ENCODE measurements at regions not wholly inside any gene's neighbourhood (a gene's known extent, or its start where the extent isn't known, plus 50 kb on each side); places are given as distances from the start of the nearest gene placed in this dataset.

DNA sequence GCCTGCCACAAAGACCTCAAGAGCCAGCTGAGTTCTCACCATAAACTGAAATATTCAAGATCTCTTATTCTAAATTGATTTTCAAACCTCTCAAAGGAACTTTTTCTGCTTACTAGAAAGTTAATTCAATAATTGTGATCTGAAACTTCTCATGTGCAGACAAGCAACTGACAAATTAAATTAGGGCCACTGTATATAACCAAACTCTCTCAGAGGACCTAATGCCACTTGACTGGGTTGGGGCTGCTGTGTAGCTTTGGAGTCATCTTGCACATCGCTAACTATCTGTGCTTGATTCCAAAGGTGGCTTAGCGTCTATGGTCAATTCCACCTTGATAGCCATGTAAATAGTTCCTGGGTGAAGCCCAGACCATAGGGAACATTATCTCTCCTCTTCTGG lies 345.2 kb downstream of the GPR37 start:
- TF ChIP-seq, protein P1, sequence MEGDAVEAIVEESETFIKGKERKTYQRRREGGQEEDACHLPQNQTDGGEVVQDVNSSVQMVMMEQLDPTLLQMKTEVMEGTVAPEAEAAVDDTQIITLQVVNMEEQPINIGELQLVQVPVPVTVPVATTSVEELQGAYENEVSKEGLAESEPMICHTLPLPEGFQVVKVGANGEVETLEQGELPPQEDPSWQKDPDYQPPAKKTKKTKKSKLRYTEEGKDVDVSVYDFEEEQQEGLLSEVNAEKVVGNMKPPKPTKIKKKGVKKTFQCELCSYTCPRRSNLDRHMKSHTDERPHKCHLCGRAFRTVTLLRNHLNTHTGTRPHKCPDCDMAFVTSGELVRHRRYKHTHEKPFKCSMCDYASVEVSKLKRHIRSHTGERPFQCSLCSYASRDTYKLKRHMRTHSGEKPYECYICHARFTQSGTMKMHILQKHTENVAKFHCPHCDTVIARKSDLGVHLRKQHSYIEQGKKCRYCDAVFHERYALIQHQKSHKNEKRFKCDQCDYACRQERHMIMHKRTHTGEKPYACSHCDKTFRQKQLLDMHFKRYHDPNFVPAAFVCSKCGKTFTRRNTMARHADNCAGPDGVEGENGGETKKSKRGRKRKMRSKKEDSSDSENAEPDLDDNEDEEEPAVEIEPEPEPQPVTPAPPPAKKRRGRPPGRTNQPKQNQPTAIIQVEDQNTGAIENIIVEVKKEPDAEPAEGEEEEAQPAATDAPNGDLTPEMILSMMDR (IDR thresholded peaks at IDR 0.05; ENCODE audit: unreplicated experiment) = no peak
- BruUV-seq (replicated peaks) = no TSS peak
- ChIA-PET CTCF (interaction anchor here (0.6 kb wide), 1 partner anchor 365 kb away, joined by 3 read pairs; no protein-coding TSS in a partner anchor), POLR2A (no interaction called here)
- Mint-ChIP-seq H3K36me3 (ENCODE audit: insufficient read depth, unreplicated experiment) (no peaks in the 10 kb centered on the region), H3K4me1 (ENCODE audit: insufficient read depth, unreplicated experiment) (no peaks in the 10 kb centered on the region), H3K27me3 (ENCODE audit: insufficient read depth, unreplicated experiment) (no peaks in the 10 kb centered on the region), H3K9me3 (ENCODE audit: unreplicated experiment) (no peaks in the 10 kb centered on the region), H3K4me3 (ENCODE audit: unreplicated experiment) (no peak overlapping the region), H3K27ac (ENCODE audit: low read depth, unreplicated experiment) (no peak overlapping the region)
- intact Hi-C loops (cut with micrococcal nuclease) = no loop called here
- DNase-seq (ENCODE audit: unreplicated experiment) = no peak

- intact Hi-C loops (cut with micrococcal nuclease) = no loop called here
- Mint-ChIP-seq H3K27ac (ENCODE audit: low read depth, unreplicated experiment) (no peak overlapping the region), H3K4me1 (ENCODE audit: insufficient read depth, unreplicated experiment) (no peaks in the 10 kb centered on the region), H3K27me3 (ENCODE audit: insufficient read depth, unreplicated experiment) (no peaks in the 10 kb centered on the region), H3K4me3 (ENCODE audit: unreplicated experiment) (no peak overlapping the region), H3K36me3 (ENCODE audit: insufficient read depth, unreplicated experiment) (no peaks in the 10 kb centered on the region), H3K9me3 (ENCODE audit: unreplicated experiment) (no peaks in the 10 kb centered on the region)
- DNase-seq (ENCODE audit: unreplicated experiment) = no peak
- CTCF ChIA-PET = no interaction called here
- TF ChIP-seq, protein P1 (IDR thresholded peaks at IDR 0.05; ENCODE audit: unreplicated experiment) = no peak
- POLR2A ChIA-PET = no interaction called here
- no TSS peak for BruUV-seq (replicated peaks)
These were observed 352.6 kb downstream of the GPR37 start for GRCh38 chr7:124413029-124413428.

DNA sequence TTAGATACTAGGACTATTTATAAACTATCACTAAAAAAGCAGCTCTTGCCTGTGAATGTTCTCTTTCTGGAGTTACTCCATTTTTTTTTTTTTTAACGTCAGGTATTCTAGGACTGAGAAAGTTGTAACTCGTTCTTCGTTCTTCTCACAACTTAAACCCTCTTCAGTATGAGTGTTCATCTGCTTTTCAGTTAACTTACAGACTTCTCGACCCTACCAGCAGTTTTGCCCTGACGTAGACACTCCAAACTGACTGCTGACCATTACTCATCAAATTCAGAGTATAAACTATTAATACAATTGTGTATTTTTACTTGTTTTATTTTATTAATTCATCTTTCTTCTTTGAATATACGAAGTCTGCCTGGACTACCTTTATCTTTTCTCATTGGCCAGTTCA lies 353.1 kb downstream of the GPR37 start:
- no peak overlapping the region for H3K4me3 Mint-ChIP-seq (ENCODE audit: unreplicated experiment)
- TF ChIP-seq, protein P1 (IDR thresholded peaks at IDR 0.05; ENCODE audit: unreplicated experiment) = no peak
- no TSS peak for BruUV-seq (replicated peaks)
- H3K36me3 Mint-ChIP-seq (ENCODE audit: insufficient read depth, unreplicated experiment) = no peaks in the 10 kb centered on the region
- H3K27ac Mint-ChIP-seq (ENCODE audit: low read depth, unreplicated experiment) = no peak overlapping the region
- CTCF ChIA-PET = no interaction called here
- H3K4me1 Mint-ChIP-seq (ENCODE audit: insufficient read depth, unreplicated experiment) = no peaks in the 10 kb centered on the region
- POLR2A ChIA-PET = no interaction called here
- H3K9me3 Mint-ChIP-seq (ENCODE audit: unreplicated experiment) = no peaks in the 10 kb centered on the region
- intact Hi-C loops (cut with micrococcal nuclease) = no loop called here
- H3K27me3 Mint-ChIP-seq (ENCODE audit: insufficient read depth, unreplicated experiment) = no peaks in the 10 kb centered on the region
- DNase-seq (ENCODE audit: unreplicated experiment) = no peak

DNA sequence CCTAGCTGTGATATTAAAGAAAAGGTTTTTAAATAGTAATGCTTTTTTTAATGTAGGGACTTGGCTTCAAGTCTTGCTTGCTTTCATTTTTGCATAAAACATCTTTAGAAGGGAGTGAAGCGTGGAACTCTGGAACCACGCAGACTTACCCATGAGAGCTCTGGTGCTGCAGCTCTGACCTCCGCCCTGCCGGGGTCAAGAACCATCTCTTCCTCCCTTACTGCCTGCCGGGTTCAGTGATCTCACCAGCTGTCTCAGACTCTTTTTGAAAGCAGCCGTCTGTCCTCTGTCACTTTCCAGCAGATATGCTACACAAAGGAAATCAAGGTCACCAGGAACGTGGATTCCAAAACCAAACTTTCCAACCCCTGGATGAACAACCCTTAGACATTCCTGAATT lies 353.8 kb downstream of the GPR37 start:
- H3K4me1 Mint-ChIP-seq (ENCODE audit: insufficient read depth, unreplicated experiment) = peaks cover 5% of the 10 kb centered on the region
- intact Hi-C loops (cut with micrococcal nuclease) = no loop called here
- H3K36me3 Mint-ChIP-seq (ENCODE audit: insufficient read depth, unreplicated experiment) = no peaks in the 10 kb centered on the region
- CTCF ChIA-PET = no interaction called here
- no peak overlapping the region for H3K4me3 Mint-ChIP-seq (ENCODE audit: unreplicated experiment)
- no peak for DNase-seq (ENCODE audit: unreplicated experiment)
- TF ChIP-seq, protein P1 (IDR thresholded peaks at IDR 0.05; ENCODE audit: unreplicated experiment) = no peak
- BruUV-seq (replicated peaks) = no TSS peak
- H3K9me3 Mint-ChIP-seq (ENCODE audit: unreplicated experiment) = no peaks in the 10 kb centered on the region
- POLR2A ChIA-PET = no interaction called here
- no peak overlapping the region for H3K27ac Mint-ChIP-seq (ENCODE audit: low read depth, unreplicated experiment)
- H3K27me3 Mint-ChIP-seq (ENCODE audit: insufficient read depth, unreplicated experiment) = no peaks in the 10 kb centered on the region

Data from MCF 10A (cell line).